Colonic mucosa (tissue), 4 donors: ENCODE measurements at regions not wholly inside any gene's neighbourhood (a gene's known extent, or its start where the extent isn't known, plus 50 kb on each side); places are given as distances from the start of the nearest gene placed in this dataset.

Experiments
- DNase-seq: peaks from one replicate; pipeline ENCODE4 v3.0.0-alpha.2; 2020
- H3K27ac ChIP-seq: fragments of 200-600 bp; one replicate; pipeline ENCODE4 v1.8.0; 2021
- H3K27me3 ChIP-seq: fragments of 200-600 bp; one replicate; pipeline ENCODE4 v1.8.0; 2021
- H3K36me3 ChIP-seq: fragments of 200-600 bp; one replicate; pipeline ENCODE4 v1.8.0; 2021
- H3K4me1 ChIP-seq: fragments of 200-600 bp; one replicate; pipeline ENCODE4 v1.8.0; 2021; ENCODE audit warnings: mild to moderate bottlenecking
- H3K4me3 ChIP-seq: fragments of 200-600 bp; one replicate; pipeline ENCODE4 v1.8.0; 2021
- H3K9ac ChIP-seq, 2 donors: one replicate each; pipeline ENCODE4 v1.7.0; 2013; ENCODE audit warnings: control low read depth in 2 of 2, low read depth in 2 of 2, low read length in 2 of 2
- H3K9me3 ChIP-seq: fragments of 200-600 bp; one replicate; pipeline ENCODE4 v1.8.0; 2021
- CTCF ChIP-seq: fragments of 200-600 bp; IDR thresholded peaks from one replicate; pipeline ENCODE4 v1.8.0; 2022; ENCODE audit warnings: antibody characterized with exemption, mild to moderate bottlenecking
- intact Hi-C: fragments of 100-400 bp; cut with DNase I; formaldehyde crosslinking; loops from one replicate; pipeline ENCODE4 v1.14.1; 2022
- donor health status: healthy.
- donor health status: DM: no; HTN: no; CAD: no.
- donor health status: DM: no; HTN: no; CAD: no.

- Histone ChIP-seq H3K36me3 (no peaks in the 10 kb centered on the region), H3K27me3 (no peaks in the 10 kb centered on the region), H3K4me1 (no peaks in the 10 kb centered on the region), H3K9ac (no peak overlapping the region), H3K9me3 (no peaks in the 10 kb centered on the region), H3K27ac (no peak overlapping the region), H3K4me3 (no peak overlapping the region)
- DNase-seq: no peak
- intact Hi-C loops: no loop called here
- no peak for TF ChIP-seq CTCF
These were observed 319.8 kb downstream of the GATA3 start for GRCh38 chr10:8374334-8374733.

DNA sequence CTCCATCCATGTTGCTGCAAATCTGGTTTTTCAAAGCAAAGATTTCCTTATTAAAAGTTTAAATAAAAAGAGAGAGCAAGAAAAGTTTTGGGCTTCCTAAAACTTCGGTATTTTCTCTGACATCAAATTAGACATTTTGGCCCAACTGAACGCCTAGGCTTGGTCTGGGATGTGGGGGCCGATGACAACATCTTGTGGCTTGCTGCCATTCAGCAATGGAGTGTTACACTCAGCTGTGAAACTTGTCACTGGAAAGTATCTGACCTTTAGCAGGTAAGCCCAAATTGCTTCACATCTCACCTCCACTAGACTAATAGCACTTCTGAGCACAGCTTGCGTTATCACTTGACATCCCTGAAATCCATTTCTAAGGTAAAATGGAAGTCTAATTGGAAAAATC, 320.6 kb downstream of the GATA3 start:
- Histone ChIP-seq H3K9me3 (no peaks in the 10 kb centered on the region), H3K4me3 (no peak overlapping the region), H3K27me3 (no peaks in the 10 kb centered on the region), H3K9ac (no peak overlapping the region), H3K36me3 (no peaks in the 10 kb centered on the region), H3K27ac (no peak overlapping the region), H3K4me1 (no peaks in the 10 kb centered on the region)
- intact Hi-C loops: no loop called here
- TF ChIP-seq CTCF: no peak
- no peak for DNase-seq

DNA sequence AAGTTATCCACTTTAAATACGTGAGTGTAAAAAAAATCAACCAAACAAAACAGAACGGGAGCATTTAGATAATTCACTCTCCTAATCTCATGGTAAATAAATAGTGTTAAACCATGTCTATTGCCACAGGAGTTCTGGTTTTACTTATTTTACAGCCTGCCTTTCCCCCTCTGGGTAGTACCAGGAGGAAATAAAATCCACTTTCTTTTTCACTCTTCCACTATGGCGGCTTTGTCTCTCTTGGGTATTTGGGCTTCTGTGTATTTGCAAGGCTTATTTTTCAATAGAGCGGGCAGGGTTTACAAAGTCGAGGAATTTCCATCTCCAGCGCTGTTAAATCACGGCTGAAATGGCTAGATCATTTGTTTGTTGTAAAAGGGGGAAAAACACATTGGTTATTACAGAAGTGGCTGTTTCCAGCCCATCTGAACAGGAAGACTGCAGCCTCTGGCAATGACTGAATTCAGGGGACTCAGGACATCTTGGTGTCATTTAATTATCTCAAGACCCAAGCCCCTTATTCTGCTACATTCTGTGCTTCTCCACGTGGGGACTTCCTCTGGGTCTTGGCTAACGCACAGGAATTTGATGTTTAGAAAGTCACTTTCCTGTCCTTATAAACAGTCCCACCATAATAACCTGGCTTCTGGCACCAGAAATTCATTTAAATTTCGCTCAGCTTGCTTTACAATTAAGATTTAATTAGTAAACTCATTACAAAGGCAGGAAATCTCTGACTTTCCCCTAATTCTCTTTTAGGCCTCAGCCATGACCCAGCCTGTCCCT, 323.9 kb downstream of the GATA3 start:
- no peak overlapping the region for H3K9ac ChIP-seq
- H3K4me3 ChIP-seq: no peak overlapping the region
- intact Hi-C loops: no loop called here

DNA sequence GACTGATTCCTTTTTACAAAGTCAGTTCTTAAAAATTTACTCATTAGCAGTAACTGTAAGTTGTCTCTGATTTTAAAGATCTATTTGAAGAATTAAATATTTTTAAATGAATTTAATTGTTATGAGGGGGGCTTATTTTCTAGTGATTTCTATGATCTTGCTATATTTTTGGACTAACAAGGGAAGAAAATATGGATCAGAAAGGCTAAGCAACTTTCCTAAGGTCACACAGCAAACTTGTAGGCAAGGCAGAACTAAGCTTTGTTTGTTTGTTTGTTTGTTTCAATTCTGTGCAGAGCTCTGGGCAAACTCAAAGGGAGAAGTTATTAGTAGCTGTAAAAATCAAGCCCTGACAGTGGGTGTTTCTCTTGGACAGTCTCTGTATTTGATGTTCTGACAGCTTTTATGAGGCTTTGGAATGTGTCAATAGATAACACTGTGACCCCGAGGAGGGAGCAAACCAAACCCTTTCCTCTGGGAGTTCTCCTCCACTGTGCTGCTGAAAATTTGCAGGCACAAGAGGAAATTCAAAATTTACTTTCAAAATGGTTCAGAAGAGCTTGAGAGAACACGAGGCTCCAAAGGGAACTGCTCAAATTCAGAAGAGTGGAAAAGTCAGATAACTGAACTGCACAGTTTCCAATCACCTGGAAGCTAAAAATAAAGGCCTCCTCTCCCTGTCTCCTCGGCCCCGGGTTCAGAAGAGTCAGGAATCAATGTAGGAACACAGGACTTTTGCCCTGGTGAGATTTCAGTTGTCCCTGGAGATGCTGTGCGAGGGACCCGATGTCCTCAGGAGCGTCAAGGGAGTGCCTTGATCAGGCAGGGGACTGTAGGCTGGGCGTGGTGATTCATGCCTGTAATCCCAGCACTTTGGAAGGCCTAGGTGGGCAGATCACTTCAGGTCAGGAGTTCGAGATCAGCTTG, 325.7 kb downstream of the GATA3 start:
- Histone ChIP-seq H3K27ac (no peak overlapping the region), H3K4me3 (no peak overlapping the region), H3K4me1 (no peaks in the 10 kb centered on the region), H3K9me3 (no peaks in the 10 kb centered on the region), H3K27me3 (no peaks in the 10 kb centered on the region), H3K36me3 (no peaks in the 10 kb centered on the region), H3K9ac (no peak overlapping the region)
- intact Hi-C loops: no loop called here
- TF ChIP-seq CTCF: no peak
- no peak for DNase-seq

More for the DNA sequence above, 323.9 kb downstream of the GATA3 start:
- Histone ChIP-seq H3K9me3 (no peaks in the 10 kb centered on the region), H3K27ac (no peak overlapping the region), H3K36me3 (no peaks in the 10 kb centered on the region), H3K27me3 (no peaks in the 10 kb centered on the region), H3K4me1 (no peaks in the 10 kb centered on the region)
- DNase-seq: no peak
- TF ChIP-seq CTCF: no peak

- Histone ChIP-seq H3K9ac (no peak overlapping the region), H3K9me3 (no peaks in the 10 kb centered on the region), H3K36me3 (no peaks in the 10 kb centered on the region), H3K4me1 (no peaks in the 10 kb centered on the region), H3K27ac (no peak overlapping the region), H3K4me3 (no peak overlapping the region), H3K27me3 (no peaks in the 10 kb centered on the region)
- intact Hi-C loops: no loop called here
- no peak for DNase-seq
- no peak for TF ChIP-seq CTCF
These were observed 326.5 kb downstream of the GATA3 start for GRCh38 chr10:8380833-8381496.
